A673 (cell line): ENCODE measurements at regions not wholly inside any gene's neighbourhood (a gene's known extent, or its start where the extent isn't known, plus 50 kb on each side); places are given as distances from the start of the nearest gene placed in this dataset.

Source experiments
- BruUV-seq: library from RNA; stranded (reverse); fragments of 400-500 nt; replicated peaks from 2 replicates; lab custom pipeline; 2021; lab: Mats Ljungman, UMichigan
- CTCF ChIA-PET: fragments of 300-600 bp; sonication (Branson Sonifier 250); formaldehyde crosslinking; loops from one replicate; lab custom pipeline; 2022; ENCODE audit warnings: antibody characterized with exemption; lab: Charles Lee
- POLR2A ChIA-PET: fragments of 300-600 bp; sonication (Branson Sonifier 250); formaldehyde crosslinking; loops from one replicate; lab custom pipeline; 2022; ENCODE audit warnings: antibody characterized with exemption; ENCODE audit not compliant: low non-redundant PET; lab: Charles Lee
- DNase-seq: peaks from one replicate; pipeline ENCODE4 v3.0.0-alpha.2; 2015; ENCODE audit warnings: low spot score
- H3K27ac ChIP-seq: fragments of 200-600 bp; sonication (generic); 2 replicates; pipeline ENCODE4 v1.5.1; 2016; ENCODE audit warnings: mixed run types, low read depth, mild to moderate bottlenecking, mixed read lengths, antibody characterized with exemption, low read length; ENCODE audit not compliant: poor library complexity, severe bottlenecking
- H3K27me3 ChIP-seq: fragments of 200-600 bp; sonication (generic); replicated peaks from 2 replicates; pipeline ENCODE4 v1.6.1; 2017; ENCODE audit warnings: mixed run types, low read depth, mild to moderate bottlenecking, mixed read lengths, antibody characterized with exemption, low read length; ENCODE audit not compliant: insufficient read depth, poor library complexity
- H3K36me3 ChIP-seq: fragments of 200-600 bp; sonication (generic); 2 replicates; pipeline ENCODE4 v1.6.1; 2016; ENCODE audit warnings: mixed run types, mild to moderate bottlenecking, mixed read lengths, antibody characterized with exemption, low read length; ENCODE audit not compliant: insufficient read depth, poor library complexity, severe bottlenecking
- H3K4me1 ChIP-seq: fragments of 200-600 bp; sonication (generic); 2 replicates; pipeline ENCODE4 v1.6.1; 2017; ENCODE audit warnings: mixed run types, mild to moderate bottlenecking, mixed read lengths, antibody characterized with exemption, low read length; ENCODE audit not compliant: insufficient read depth, poor library complexity, severe bottlenecking
- H3K4me3 ChIP-seq: fragments of 200-600 bp; sonication (generic); 2 replicates; pipeline ENCODE4 v1.5.1; 2016; ENCODE audit warnings: low read depth, mixed run types, mild to moderate bottlenecking, mixed read lengths, low read length; ENCODE audit not compliant: poor library complexity, severe bottlenecking
- H3K9me3 ChIP-seq: fragments of 200-600 bp; sonication (generic); 2 replicates; pipeline ENCODE4 v1.6.1; 2016; ENCODE audit warnings: mixed run types, low read depth, mild to moderate bottlenecking, mixed read lengths, antibody characterized with exemption, low read length; ENCODE audit not compliant: poor library complexity, severe bottlenecking
- CTCF ChIP-seq: fragments of 300-800, 200-600 bp; sonication (generic); conservative IDR thresholded peaks from 2 replicates; pipeline ENCODE4 v1.5.1; 2017; ENCODE audit warnings: low read depth, mild to moderate bottlenecking, antibody characterized with exemption, low read length, moderate library complexity, mixed read lengths
- EZH2 ChIP-seq: fragments of 200-600 bp; sonication (generic); IDR thresholded peaks from 2 replicates; pipeline ENCODE4 v1.6.1; 2017; ENCODE audit warnings: borderline replicate concordance, low read depth, mild to moderate bottlenecking, mixed read lengths, antibody characterized with exemption, low read length; ENCODE audit not compliant: poor library complexity, severe bottlenecking
- intact Hi-C: fragments of 100-400 bp; cut with micrococcal nuclease; formaldehyde crosslinking; loops from one replicate; pipeline ENCODE4 v1.10.0; 2022; ENCODE audit not compliant: unreplicated experiment

DNA sequence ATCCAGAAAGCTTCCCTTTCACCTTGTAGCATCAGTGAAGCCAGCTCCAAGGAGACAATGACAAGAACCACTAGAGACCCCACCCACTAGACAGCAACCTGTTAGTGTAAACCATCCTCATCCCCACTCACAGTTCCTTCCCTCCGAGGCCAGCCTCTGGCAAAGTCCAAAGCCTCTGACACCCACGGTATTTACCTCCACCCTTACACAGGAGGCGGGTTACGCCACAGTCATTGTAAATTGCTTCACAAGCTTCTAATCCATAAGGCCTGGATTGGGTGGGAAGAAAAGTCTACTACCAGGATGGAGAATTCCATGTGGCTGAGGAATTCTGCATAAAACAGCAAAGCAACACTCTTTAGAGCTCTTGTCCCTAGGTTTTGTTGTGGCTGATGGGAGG is 287.4 kb downstream of the BUD13 start:
- Histone ChIP-seq H3K4me3 (no peak overlapping the region), H3K27ac (no peak overlapping the region), H3K4me1 (no peaks in the 10 kb centered on the region), H3K36me3 (no peaks in the 10 kb centered on the region), H3K27me3 (peaks cover 48% of the 10 kb centered on the region), H3K9me3 (no peaks in the 10 kb centered on the region)
- no peak for DNase-seq
- intact Hi-C loops = no loop called here
- no TSS peak for BruUV-seq
- TF ChIP-seq CTCF (no peak), EZH2 (no peak)
- ChIA-PET POLR2A (no interaction called here), CTCF (no interaction called here)

- peaks cover 25% of the 10 kb centered on the region for H3K27me3 ChIP-seq
- H3K4me3 ChIP-seq = no peak overlapping the region
- no peaks in the 10 kb centered on the region for H3K4me1 ChIP-seq
- ChIA-PET CTCF (no interaction called here), POLR2A (no interaction called here)
- H3K36me3 ChIP-seq = no peaks in the 10 kb centered on the region
- H3K9me3 ChIP-seq = no peaks in the 10 kb centered on the region
- no peak overlapping the region for H3K27ac ChIP-seq
- no TSS peak for BruUV-seq
- intact Hi-C loops = no loop called here
- TF ChIP-seq CTCF (no peak), EZH2 (no peak)
- no peak for DNase-seq
Measured at GRCh38 chr11:116482716-116483115, 290.1 kb downstream of the BUD13 start.

GRCh38 chr11:116481126-116481675 is 291.6 kb downstream of the BUD13 start:
- intact Hi-C loops = no loop called here
- Histone ChIP-seq H3K4me1 (no peaks in the 10 kb centered on the region), H3K27ac (no peak overlapping the region), H3K9me3 (no peaks in the 10 kb centered on the region), H3K36me3 (no peaks in the 10 kb centered on the region), H3K27me3 (peaks cover 22% of the 10 kb centered on the region), H3K4me3 (no peak overlapping the region)
- TF ChIP-seq CTCF (no peak), EZH2 (no peak)
- BruUV-seq = no TSS peak
- ChIA-PET POLR2A (no interaction called here), CTCF (no interaction called here)
- no peak for DNase-seq
